HL-60 (cell line): ENCODE measurements at regions not wholly inside any gene's neighbourhood (a gene's known extent, or its start where the extent isn't known, plus 50 kb on each side); places are given as distances from the start of the nearest gene placed in this dataset.

Source experiments
- DNase-seq, 2 experiments: peaks; one replicate each; pipeline ENCODE4 v3.0.0-alpha.2; 2010 to 2020; ENCODE audit warnings: low read depth in 1 of 2, low spot score in 1 of 2
- H3K27ac ChIP-seq: fragments of 250-450 bp; sonication (Bioruptor Pico); replicated peaks from 2 replicates; pipeline ENCODE4 v1.5.1; 2020; ENCODE audit warnings: mild to moderate bottlenecking, moderate library complexity
- H3K27me3 ChIP-seq: fragments of 250-450 bp; sonication (Bioruptor Pico); 2 replicates; pipeline ENCODE4 v1.5.1; 2021; ENCODE audit warnings: mild to moderate bottlenecking, moderate library complexity; ENCODE audit not compliant: insufficient read depth, poor library complexity, severe bottlenecking
- H3K4me3 ChIP-seq: replicated peaks from 2 replicates; pipeline ENCODE4 v1.5.1; 2011; ENCODE audit warnings: mild to moderate bottlenecking, control low read depth, low read length; ENCODE audit not compliant: insufficient read depth
- GABPA ChIP-seq: IDR thresholded peaks from 2 replicates; pipeline ENCODE4 v1.6.1; 2012; ENCODE audit warnings: low read depth
- POLR2AphosphoS5 ChIP-seq: IDR thresholded peaks from 2 replicates; pipeline ENCODE4 v1.6.1; 2012; ENCODE audit warnings: low read depth
- SPI1 ChIP-seq: IDR thresholded peaks from 2 replicates; pipeline ENCODE4 v1.6.1; 2012; ENCODE audit warnings: low read depth, mild to moderate bottlenecking, borderline replicate concordance
- TF ChIP-seq, protein P1 (sequence below): IDR thresholded peaks from one replicate; pipeline ENCODE4 v1.5.1; 2011; ENCODE audit warnings: low read length, control low read depth, inconsistent platforms; ENCODE audit not compliant: insufficient read depth
- TF ChIP-seq, protein P2 (sequence below): IDR thresholded peaks from 2 replicates; pipeline ENCODE4 v1.6.1; 2012; ENCODE audit warnings: low read depth; ENCODE audit not compliant: insufficient replicate concordance

DNA sequence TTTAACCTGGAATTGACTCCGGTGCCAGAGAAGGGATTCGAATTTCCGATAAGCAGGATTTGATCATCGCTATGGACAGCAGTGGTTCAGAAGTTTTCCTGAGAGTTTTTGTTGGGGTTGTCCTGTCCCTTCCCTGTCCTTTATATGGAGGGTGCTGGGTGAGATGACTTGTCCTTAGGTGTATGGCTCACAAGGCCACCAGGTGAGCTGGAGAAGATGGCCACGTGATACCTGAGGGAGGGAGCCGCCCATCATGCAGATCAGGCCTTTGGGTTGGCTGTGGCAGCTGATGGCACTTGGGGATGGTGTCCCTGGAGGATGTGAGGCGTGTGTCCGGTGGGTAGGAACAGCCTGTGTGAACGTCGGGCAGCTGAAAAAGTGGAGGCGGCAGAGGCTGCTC, 187.7 kb downstream of the PTPN20 start:
- no peak for TF ChIP-seq GABPA
- TF ChIP-seq, protein P1, sequence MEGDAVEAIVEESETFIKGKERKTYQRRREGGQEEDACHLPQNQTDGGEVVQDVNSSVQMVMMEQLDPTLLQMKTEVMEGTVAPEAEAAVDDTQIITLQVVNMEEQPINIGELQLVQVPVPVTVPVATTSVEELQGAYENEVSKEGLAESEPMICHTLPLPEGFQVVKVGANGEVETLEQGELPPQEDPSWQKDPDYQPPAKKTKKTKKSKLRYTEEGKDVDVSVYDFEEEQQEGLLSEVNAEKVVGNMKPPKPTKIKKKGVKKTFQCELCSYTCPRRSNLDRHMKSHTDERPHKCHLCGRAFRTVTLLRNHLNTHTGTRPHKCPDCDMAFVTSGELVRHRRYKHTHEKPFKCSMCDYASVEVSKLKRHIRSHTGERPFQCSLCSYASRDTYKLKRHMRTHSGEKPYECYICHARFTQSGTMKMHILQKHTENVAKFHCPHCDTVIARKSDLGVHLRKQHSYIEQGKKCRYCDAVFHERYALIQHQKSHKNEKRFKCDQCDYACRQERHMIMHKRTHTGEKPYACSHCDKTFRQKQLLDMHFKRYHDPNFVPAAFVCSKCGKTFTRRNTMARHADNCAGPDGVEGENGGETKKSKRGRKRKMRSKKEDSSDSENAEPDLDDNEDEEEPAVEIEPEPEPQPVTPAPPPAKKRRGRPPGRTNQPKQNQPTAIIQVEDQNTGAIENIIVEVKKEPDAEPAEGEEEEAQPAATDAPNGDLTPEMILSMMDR, result no peak
- TF ChIP-seq POLR2AphosphoS5, result no peak
- TF ChIP-seq, protein P2, sequence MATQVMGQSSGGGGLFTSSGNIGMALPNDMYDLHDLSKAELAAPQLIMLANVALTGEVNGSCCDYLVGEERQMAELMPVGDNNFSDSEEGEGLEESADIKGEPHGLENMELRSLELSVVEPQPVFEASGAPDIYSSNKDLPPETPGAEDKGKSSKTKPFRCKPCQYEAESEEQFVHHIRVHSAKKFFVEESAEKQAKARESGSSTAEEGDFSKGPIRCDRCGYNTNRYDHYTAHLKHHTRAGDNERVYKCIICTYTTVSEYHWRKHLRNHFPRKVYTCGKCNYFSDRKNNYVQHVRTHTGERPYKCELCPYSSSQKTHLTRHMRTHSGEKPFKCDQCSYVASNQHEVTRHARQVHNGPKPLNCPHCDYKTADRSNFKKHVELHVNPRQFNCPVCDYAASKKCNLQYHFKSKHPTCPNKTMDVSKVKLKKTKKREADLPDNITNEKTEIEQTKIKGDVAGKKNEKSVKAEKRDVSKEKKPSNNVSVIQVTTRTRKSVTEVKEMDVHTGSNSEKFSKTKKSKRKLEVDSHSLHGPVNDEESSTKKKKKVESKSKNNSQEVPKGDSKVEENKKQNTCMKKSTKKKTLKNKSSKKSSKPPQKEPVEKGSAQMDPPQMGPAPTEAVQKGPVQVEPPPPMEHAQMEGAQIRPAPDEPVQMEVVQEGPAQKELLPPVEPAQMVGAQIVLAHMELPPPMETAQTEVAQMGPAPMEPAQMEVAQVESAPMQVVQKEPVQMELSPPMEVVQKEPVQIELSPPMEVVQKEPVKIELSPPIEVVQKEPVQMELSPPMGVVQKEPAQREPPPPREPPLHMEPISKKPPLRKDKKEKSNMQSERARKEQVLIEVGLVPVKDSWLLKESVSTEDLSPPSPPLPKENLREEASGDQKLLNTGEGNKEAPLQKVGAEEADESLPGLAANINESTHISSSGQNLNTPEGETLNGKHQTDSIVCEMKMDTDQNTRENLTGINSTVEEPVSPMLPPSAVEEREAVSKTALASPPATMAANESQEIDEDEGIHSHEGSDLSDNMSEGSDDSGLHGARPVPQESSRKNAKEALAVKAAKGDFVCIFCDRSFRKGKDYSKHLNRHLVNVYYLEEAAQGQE, result no peak
- no peaks in the 10 kb centered on the region for H3K27me3 ChIP-seq
- H3K27ac ChIP-seq, result no peak overlapping the region
- DNase-seq, result no peak
- H3K4me3 ChIP-seq, result no peak overlapping the region

DNA sequence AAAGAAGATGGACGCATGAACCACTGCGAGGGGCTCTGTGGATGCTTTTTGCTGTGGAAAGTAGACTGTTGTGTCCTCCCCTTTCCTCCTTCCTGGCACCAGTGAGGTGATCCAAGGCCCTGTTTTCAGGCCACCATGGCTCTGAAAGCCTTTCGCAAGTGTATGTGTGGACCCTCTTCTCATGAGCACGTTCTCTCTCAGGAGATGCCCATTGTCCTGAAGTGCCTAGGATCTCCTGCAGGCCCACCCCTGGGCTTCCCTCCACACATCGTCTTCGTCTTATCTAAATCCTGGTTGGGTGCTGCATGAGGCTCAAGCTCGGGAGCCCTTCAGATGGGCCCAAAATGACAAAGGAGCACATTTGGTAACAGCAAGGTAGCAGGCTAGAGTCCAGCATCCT, 188.2 kb downstream of the PTPN20 start:
- TF ChIP-seq, protein P1, result no peak
- TF ChIP-seq, protein P2, result no peak
- no peak for TF ChIP-seq GABPA
- TF ChIP-seq POLR2AphosphoS5, result no peak
- TF ChIP-seq SPI1, result no peak
- no peak for DNase-seq
- no peak overlapping the region for H3K4me3 ChIP-seq
- H3K27ac ChIP-seq, result no peak overlapping the region
- no peaks in the 10 kb centered on the region for H3K27me3 ChIP-seq

DNA sequence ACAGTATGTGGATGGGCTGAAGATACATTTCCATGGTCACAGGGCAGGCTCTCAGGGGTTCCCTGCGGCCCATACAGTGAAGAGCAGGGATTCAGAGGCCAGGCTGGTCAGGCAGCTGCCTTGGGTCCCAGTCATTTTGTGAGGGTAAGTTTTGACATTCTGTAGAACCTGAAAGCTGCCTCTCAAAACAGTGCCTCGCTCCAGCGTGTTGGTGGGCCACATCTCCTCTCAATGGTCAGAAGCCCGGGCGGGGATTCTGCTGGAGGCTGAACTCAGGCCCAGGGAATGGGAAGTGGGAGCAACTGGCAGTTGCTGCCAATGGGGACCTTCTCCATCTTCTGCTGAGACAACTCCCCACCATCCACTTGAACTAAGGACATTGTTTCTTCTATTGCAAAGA, 190.0 kb downstream of the PTPN20 start:
- no peak overlapping the region for H3K27ac ChIP-seq
- H3K27me3 ChIP-seq, result no peaks in the 10 kb centered on the region
- H3K4me3 ChIP-seq, result no peak overlapping the region
- TF ChIP-seq, protein P2, result no peak
- TF ChIP-seq POLR2AphosphoS5 (no peak), GABPA (no peak), SPI1 (no peak)
- TF ChIP-seq, protein P1, result no peak
- DNase-seq, result no peak
